Hepatocyte (in vitro differentiated cells): ENCODE measurements at regions not wholly inside any gene's neighbourhood (a gene's known extent, or its start where the extent isn't known, plus 50 kb on each side); places are given as distances from the start of the nearest gene placed in this dataset.

Experiments used
- CTCF ChIP-seq: fragments of 200-600 bp; sonication (generic); IDR thresholded peaks from 2 replicates; pipeline ENCODE4 v1.5.1; 2016; ENCODE audit warnings: antibody characterized with exemption, mild to moderate bottlenecking; ENCODE audit not compliant: poor library complexity
- EZH2 ChIP-seq: fragments of 200-600 bp; sonication (generic); IDR thresholded peaks from 2 replicates; pipeline ENCODE4 v1.6.1; 2016; ENCODE audit warnings: antibody characterized with exemption, mild to moderate bottlenecking, borderline replicate concordance

- TF ChIP-seq CTCF, result no peak
- TF ChIP-seq EZH2, result no peak
Measured at GRCh38 chr3:160126051-160126450, 99.2 kb upstream of the C3orf80 start.
